NCI-H460 (cell line): ENCODE measurements at regions not wholly inside any gene's neighbourhood (a gene's known extent, or its start where the extent isn't known, plus 50 kb on each side); places are given as distances from the start of the nearest gene placed in this dataset.

ENCODE experiments used
- DNase-seq: peaks from one replicate; pipeline ENCODE4 v3.0.0-alpha.2; 2016; ENCODE audit warnings: low read depth; ENCODE audit errors: extremely low read depth

- no peak for DNase-seq
Measured at GRCh38 chr2:129710670-129711495, 268.6 kb upstream of the RAB6C start.

- DNase-seq: no peak
Measured at GRCh38 chr2:129711816-129712675, 267.4 kb upstream of the RAB6C start.

GRCh38 chr2:129712676-129712985, 266.8 kb upstream of the RAB6C start:
- no peak for DNase-seq

- DNase-seq: no peak
Measured at GRCh38 chr2:129713337-129713736, 266.1 kb upstream of the RAB6C start.

GRCh38 chr2:129716781-129717559, 262.5 kb upstream of the RAB6C start:
- no peak for DNase-seq

DNA sequence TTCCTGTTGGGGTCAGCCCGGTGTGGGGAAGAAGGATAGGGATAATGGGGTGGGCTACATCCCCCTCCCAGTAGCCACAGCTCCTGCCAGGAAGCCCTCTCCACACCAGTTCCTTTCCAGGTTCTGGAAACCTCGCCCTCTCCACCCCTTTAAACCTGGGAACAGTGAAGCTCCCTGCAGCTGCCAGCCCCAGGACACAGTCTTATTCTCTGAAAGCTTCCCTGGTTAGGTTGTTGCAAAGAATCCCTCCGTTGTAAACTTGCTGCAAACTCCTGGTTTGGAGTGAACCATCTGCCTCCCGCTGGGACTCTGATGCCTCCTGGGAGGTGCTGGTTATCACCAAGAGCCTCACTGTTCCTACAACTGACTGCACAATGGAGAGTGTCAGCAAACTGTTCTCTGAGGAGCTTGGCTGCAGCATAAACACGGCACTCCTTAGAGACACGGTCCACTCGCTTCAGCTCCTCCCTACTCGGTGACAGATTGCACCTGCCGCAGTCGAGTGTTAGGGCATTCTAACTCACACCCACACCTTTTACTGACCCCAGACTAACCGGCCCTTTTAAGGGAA, 261.8 kb upstream of the RAB6C start:
- DNase-seq: no peak

GRCh38 chr2:129719335-129719734, 260.1 kb upstream of the RAB6C start:
- DNase-seq: no peak

- no peak for DNase-seq
Measured at GRCh38 chr2:129720360-129720759, 259.1 kb upstream of the RAB6C start.

DNA sequence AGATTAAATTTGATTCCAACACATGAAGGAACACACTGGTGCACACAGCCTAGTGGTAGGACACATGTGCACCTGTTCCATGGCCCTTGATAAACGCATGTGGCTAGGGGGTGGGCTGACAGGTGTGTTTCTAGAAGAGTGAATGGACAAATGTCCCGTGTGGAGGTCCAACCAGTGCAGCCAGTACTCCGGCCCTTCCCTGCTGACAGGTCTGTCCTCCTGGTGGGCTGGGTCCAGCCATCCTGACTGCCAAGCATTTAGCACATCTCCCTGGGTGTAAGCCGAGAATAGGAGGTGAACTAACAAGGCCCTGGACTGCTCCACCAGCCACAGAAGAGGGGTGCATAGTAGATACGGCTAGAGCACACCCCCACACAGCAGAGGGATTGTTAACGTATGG, 258.7 kb upstream of the RAB6C start:
- no peak for DNase-seq

DNA sequence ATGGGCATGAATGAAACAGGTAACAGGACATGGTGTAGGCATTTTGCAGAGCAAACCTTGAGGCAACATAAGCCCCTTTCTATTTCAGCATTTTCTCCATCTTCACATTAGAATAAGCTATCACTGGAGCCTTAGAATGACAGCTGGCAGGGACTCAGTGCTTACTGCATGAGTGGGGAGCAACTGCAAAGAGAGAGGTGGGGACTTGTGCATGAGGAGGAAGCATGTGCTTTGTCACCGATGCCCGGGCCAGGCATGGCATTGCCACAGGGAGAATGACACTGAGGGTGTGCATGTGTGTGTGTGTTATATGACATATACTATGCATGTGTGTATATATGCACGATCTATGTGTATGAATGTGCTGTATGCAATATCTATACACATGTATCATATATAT, 258.2 kb upstream of the RAB6C start:
- no peak for DNase-seq

- no peak for DNase-seq
Measured at GRCh38 chr2:129721846-129722245, 257.6 kb upstream of the RAB6C start.

DNA sequence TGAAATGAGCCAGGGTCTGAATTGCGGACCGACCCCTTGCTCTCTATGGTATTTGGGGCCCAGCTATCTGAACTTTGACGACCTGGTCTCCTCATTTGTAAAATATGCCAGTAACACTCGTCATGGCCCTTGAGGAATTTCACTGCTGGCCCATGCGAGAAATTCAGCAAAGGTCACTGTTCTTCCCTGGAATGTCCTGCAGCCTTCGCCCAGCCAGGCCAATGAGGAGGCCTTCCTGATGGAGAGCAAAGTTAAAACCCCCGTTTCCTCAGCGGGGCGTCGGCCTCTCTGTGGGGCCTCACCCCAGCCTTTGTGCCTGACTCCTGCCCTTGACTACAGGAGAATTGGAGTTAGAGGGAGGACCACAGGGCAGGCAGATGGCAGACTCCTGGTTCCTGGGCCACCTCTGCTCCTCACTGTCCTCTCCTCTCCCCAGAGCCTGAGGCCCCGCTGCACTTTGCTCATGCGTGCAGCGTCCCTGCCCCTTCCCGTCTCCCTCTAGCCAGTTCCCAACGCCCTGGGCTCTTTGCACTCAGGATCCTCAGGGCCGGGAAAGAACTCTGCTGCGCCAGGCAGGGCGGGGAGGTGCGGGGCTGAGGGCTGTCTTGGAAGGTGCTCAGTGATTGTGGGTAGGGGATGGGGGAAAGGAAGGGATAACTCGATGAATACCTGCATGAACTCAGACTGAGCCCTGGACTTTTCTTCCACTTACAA, 257.0 kb upstream of the RAB6C start:
- DNase-seq: no peak

- no peak for DNase-seq
Measured at GRCh38 chr2:129723277-129724020, 256.0 kb upstream of the RAB6C start.

- DNase-seq: no peak
Measured at GRCh38 chr2:129724021-129724757, 255.3 kb upstream of the RAB6C start.

DNA sequence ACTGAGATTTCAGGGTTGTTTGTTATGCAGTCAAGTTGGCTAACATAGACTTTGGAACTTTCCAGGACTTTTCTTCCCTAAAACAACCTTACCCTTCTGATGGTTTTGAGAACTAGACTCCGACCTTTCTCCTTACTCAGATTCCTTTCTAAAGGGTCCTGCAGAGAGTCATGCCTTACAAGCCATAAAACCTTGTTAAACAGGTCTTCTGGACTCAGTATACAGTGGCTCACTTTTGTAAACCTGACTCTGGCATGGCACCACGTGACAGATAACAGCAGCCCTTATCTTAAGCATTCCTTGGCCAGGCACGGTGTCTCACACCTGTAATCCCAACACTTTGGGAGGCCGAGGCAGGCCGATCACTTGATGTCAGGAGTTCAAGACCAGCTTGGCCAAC, 253.2 kb upstream of the RAB6C start:
- no peak for DNase-seq

DNA sequence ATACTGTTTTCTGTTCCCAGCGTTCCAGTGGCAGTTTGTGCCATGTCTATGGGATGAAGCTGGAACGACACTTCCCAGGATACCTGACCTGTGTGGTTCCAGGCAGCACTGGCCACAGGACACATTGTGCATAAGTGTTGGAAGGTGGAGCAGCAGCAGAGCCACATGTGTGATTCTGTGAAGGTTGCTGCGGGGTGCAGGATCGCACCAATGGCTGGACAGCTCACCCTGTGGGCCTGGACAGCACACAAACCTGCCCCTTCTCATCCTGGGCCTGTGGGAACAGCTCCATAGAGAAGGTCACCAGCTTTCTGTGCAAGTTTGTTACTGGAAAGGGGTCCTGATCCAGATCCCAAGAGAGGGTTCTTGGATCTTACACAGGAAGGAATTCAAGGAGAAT, 252.2 kb upstream of the RAB6C start:
- DNase-seq: no peak

GRCh38 chr2:129728035-129728972, 251.2 kb upstream of the RAB6C start:
- no peak for DNase-seq

DNA sequence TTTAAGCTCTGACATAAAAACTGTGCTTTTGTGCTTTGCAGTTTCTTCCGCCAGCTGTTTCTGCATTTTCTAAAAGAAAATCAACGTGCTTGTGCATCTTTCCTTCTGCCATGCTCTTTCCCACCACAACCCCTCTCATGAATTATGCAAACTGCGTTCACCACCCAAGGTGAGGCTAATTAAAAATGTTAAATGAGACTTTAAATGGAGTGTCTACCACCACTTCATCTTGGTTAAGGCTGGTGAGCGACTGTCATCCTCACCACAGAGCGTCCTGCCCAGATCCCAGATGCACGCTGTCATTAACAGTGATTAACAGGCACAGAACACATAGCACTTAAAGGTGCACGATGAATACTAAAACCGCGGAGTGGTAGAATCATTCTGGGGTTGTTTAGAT, 250.5 kb upstream of the RAB6C start:
- no peak for DNase-seq
